ENCODE measurements at regions not wholly inside any gene's neighbourhood (a gene's known extent, or its start where the extent isn't known, plus 50 kb on each side); places are given as distances from the start of the nearest gene placed in this dataset.
A peak's percentile ranks its signal among the peaks of the same experiment; 100 is the strongest.
"Not testable (repeated sequence)": the region's sequence is repeated elsewhere in the genome, so short reads cannot be mapped to it uniquely, and the experiment has no call there.

DNA sequence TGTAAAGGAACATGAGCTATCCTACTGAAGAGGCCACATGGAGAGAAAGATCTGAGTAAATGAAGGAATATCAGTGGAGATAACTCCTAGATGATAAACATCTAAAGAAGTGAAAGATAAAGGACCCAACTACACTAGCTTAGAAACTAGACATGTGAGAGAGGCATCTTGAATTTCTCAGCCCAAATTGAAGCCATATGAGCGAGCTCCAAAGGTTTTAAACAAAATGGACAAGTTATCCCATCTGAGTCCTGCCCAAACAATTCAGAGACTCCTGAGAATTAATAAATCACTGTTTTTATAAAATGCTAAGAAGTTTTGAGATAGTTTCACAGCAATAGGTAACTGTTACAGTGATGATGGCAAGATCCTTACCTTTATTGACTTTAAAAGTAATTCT lies 438.9 kb downstream of the NAV3 start:
- no peak for DNase-seq

GRCh38 chr12:78271546-78271945 lies 440.9 kb downstream of the NAV3 start:
- no peak for DNase-seq

GRCh38 chr12:78275886-78276285 lies 445.2 kb downstream of the NAV3 start:
- DNase-seq: no peak

- no peak for DNase-seq
Measured at GRCh38 chr12:78278706-78279190, 448.1 kb downstream of the NAV3 start.

- no peak for DNase-seq
Measured at GRCh38 chr12:78279567-78279966, 448.9 kb downstream of the NAV3 start.

DNA sequence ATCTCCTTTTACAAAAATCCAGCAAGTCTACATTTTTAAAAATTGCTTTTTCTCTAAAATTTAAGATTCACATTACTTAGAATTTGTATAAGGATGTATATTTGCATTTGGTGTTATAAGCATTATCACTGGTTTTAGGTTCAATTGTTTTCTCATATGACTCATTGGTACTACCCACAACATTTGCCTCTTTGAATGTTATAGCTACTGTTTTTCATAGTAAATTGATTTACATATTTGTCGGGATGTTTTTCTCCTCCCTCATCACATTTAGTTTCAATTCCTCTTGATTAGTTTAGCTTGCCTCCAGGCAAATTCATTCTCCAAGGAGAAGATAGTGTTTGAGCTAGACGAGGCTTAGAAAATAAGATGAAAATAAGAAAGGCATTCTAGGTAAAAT lies 450.4 kb downstream of the NAV3 start:
- DNase-seq: not testable (repeated sequence)

GRCh38 chr12:78284417-78284816 lies 453.7 kb downstream of the NAV3 start:
- no peak for DNase-seq

DNA sequence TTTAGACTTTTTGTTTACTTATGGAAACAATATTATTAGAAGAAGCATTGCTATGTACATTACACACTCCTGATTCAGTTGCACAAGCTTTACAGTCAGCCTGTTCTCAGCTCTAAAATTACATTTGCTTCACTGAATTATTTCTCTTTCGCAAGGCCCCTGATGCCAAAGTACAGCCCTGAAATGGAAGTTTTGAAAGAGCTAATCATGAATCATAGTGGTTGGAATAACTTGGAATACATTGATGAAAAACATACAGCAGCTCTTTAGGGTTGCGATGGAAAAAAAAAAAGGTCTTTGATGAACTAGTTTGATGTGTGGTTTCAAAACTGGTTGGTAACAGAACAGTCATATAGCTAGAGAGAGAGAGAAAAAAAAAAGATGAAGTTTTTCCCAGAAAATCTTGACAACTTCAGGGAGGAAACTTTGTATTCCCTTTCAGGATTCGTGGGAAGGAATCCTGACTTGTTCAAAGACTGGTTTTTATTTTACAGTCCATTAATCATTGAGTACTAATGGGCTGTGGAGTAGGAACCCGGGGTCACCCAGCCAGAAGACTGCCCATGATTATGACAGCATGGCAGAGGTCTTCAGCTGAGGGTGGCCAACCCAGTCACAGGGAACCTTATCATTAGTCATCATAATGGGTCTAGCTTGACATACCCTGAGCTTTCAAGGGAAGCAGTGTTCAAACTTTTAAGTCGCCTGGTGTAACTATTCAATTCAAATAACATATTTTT lies 460.1 kb downstream of the NAV3 start:
- peak in 1 of 3 donors; percentile 81 for DNase-seq

- DNase-seq: peak in 1 of 3 donors; percentile 9
Measured at GRCh38 chr12:78293059-78293686, 462.5 kb downstream of the NAV3 start.

GRCh38 chr12:78301282-78301681 lies 470.6 kb downstream of the NAV3 start:
- DNase-seq: not testable (repeated sequence)

DNA sequence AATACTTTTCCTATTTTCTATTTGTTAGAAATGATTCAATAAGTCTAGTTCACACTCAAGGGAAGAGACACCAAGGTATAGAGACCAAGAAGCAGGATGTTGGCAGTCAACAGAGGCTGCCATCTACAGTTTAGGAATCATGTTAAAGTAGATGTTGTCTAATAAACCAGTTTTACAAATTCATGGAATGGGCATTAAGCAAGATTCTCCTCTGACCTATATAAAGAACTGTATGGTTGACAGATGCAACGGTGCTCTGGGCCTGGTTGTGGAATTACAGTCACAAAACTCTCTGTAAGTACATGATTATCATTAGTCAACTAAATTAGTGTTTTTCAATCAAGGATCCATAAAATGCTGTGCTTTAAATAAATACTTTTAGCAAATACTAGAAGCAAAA lies 475.1 kb downstream of the NAV3 start:
- DNase-seq: no peak

DNA sequence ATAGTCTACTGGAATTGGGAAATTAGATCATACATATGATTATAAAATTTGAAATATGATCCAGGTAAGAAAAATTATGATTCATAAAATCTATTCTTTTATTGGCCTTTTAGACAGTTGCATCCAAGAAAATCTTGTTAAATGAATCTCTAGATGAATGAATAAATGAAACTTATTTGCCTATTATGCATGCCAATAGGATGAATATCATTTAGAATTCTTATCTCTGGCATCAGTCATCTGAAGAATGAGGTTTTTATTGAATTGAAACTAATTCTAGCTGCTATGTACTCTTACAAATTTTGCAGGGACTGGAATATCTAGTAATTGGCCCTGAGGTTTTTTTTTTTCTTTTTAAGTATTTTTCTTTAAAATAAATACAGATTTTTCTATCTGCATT lies 475.5 kb downstream of the NAV3 start:
- DNase-seq: no peak

GRCh38 chr12:78308701-78309100 lies 478.0 kb downstream of the NAV3 start:
- no peak for DNase-seq

- no peak for DNase-seq
Measured at GRCh38 chr12:78315028-78315427, 484.3 kb downstream of the NAV3 start.

- no peak for DNase-seq
Measured at GRCh38 chr12:78316136-78316535, 485.4 kb downstream of the NAV3 start.

GRCh38 chr12:78316631-78317468 lies 486.2 kb downstream of the NAV3 start:
- no peak for DNase-seq

DNA sequence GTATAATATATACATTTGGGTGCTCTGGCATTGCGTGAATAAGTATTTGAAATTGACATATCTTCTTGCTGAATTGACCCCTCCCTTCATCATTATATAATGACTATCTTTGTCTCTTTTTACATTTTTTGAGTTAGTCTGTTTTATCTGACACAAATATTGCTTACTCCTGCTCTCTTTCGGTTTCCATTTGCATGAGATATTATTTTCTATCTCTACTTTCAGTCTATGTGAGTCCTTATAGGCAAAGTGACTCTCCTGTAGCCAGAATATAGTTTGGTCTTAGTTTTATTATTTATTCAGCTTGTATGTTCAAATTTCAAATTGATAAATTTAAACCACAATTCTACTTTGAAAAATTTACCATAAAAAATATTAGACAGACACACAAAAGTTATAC lies 491.0 kb downstream of the NAV3 start:
- no peak for DNase-seq

GRCh38 chr12:78323226-78323625 lies 492.5 kb downstream of the NAV3 start:
- DNase-seq: no peak

GRCh38 chr12:78324234-78324633 lies 493.5 kb downstream of the NAV3 start:
- no peak for DNase-seq

DNA sequence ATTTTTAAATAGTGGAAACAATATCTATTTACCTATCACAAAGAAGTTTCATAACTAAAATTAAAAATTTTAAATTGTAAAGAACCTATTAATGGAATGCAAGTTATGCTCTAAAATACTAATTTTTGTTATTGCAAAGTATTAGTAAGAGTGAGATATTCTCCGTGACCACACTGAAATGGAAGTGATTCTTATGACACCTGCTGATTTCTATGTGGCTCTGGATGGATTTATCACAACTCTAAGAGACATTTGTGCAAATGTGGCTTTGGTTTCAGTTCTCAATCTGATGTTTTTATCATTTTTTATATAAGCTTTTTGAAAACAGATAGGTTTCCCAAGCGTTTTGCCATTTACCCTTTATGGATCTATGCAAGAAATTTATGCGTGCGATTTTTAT lies 497.8 kb downstream of the NAV3 start:
- DNase-seq: no peak

- DNase-seq: no peak
Measured at GRCh38 chr12:78330131-78330530, 499.4 kb downstream of the NAV3 start.

DNA sequence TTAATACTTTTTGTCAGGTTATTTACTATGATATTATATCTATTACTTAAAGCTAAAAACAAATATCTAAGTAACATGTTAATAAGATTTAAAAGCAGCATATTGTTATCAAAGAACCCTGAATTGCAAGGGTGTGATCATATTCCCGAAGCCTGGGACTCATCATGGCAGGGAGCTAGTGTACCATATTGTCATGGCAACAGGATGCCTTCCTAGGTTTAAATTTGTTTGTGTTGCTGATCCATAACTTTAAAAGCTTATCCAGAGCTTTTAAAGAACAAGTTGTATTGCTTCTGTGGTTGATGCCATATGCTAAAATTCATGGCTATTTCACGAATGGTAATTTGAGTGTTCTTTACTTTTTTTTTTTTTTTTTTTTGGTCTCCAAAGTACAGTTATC lies 500.5 kb downstream of the NAV3 start:
- DNase-seq: no peak

- no peak for DNase-seq
Measured at GRCh38 chr12:78331753-78332152, 501.1 kb downstream of the NAV3 start.
